ENCODE measurements at regions not wholly inside any gene's neighbourhood (a gene's known extent, or its start where the extent isn't known, plus 50 kb on each side); places are given as distances from the start of the nearest gene placed in this dataset.

GRCh38 chr12:84601483-84601882 is 311.1 kb downstream of the SLC6A15 start:
- DNase-seq (ENCODE audit: low read depth): no peak

DNA sequence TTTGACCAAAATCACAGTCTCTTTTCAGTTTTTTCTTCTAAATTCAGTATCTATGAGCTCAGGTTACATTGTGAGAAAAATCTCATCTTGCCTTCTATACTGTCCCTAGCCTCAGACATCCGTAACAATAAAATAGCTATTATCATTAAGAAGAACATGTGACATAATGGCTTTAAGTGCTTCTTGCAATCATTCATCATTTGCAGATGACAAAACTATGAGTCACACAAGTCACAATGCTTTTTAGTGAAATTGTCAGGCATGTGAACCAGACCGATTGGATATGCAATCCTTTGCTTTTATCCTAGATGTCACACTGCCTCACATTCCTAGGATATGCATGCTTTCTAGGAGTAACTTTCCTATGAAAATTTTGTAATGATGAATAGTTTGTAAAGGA is 313.1 kb downstream of the SLC6A15 start:
- DNase-seq (ENCODE audit: low read depth): peak; percentile 12

GRCh38 chr12:84596266-84596665 is 316.3 kb downstream of the SLC6A15 start:
- DNase-seq (ENCODE audit: low read depth): no peak

- DNase-seq (ENCODE audit: low read depth): no peak
These were observed 318.4 kb downstream of the SLC6A15 start for GRCh38 chr12:84594157-84594556.

DNA sequence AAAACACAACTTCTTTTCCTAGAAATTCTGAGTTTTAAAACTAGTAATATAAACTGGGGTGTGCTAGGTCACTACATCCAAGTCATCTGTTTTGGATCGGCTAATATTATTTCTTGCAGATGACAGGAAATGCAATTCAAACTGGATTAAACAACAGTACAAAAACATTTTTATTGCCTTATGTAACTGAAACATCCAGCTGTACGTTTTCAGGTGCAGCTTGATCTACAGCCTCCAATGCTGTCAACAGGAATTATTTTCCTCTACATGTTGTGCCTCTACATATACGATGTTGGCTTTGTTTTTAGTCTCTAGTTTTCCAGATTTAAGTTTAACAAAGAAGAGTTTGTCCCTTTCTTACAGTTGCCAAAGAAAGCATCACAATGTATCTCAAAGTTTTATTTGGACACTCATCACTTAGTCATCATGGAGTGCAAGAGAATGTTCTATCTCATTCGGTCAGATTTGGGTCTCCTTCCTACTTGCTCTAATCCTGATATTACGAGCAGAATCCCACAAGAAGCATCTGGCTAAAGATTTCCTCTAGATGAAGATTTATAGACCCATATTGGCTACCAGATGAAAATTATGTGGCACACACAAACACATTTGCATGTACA is 326.7 kb downstream of the SLC6A15 start:
- DNase-seq (ENCODE audit: low read depth): no peak

- DNase-seq (ENCODE audit: low read depth): no peak
These were observed 340.4 kb downstream of the SLC6A15 start for GRCh38 chr12:84572196-84572595.

- DNase-seq (ENCODE audit: low read depth): no peak
These were observed 350.3 kb downstream of the SLC6A15 start for GRCh38 chr12:84562331-84562730.

GRCh38 chr12:84561351-84561750 is 351.2 kb downstream of the SLC6A15 start:
- DNase-seq (ENCODE audit: low read depth): no peak

GRCh38 chr12:84554199-84554723 is 358.3 kb downstream of the SLC6A15 start:
- no peak for DNase-seq (ENCODE audit: low read depth)

DNA sequence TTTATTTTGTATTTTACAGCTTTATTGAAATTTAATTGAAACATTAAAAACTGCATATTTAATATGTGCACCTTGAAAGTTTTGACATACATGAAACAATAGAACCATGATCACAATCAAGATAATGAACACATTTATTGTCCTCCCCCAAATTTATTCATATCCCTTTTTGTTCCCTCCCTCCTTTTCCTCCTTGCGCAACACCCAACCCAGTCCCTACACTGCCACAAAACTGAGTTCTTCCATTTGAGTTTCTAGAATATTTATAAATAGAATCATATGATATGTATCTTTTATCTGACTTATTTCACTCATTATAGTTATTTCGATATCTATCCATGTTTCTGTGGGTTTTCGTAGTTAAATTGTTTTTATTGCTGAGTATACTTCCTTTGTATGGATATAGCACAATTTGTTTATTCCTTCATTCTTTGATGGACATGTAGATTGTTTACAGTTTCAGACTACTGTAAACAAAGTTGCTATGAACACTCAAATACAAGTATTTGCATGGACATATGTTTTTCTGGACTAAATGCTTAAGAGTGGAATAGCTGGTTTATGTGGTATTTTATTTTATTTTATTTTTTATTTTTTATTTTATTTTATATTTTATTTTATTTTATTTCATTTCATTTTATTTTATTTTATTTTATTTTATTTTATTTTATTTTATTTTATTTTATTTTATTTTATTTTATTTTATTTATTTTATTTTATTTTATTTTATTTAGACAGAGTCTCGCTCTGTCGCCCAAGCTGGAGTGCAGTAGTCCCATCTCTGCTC is 359.1 kb downstream of the SLC6A15 start:
- no peak for DNase-seq (ENCODE audit: low read depth)

DNA sequence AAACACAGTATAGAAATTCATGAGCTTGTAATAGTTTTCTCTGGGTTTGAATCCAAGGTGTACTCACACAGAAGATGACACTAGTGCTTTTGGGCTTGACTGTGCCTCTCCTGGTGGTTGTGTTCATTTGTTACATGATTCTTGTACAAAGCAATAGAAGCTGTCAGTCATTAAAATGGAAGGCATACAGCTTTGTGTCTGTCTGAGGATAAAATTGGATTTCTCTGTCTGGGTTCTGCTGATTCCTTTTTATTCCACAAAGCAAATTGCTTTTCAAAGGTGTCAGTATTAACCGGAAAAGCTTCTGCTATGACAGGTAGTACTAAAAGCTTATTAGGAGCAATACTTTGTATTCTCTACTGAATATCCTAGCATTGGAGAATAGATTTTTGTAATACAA is 361.2 kb downstream of the SLC6A15 start:
- no peak for DNase-seq (ENCODE audit: low read depth)

DNA sequence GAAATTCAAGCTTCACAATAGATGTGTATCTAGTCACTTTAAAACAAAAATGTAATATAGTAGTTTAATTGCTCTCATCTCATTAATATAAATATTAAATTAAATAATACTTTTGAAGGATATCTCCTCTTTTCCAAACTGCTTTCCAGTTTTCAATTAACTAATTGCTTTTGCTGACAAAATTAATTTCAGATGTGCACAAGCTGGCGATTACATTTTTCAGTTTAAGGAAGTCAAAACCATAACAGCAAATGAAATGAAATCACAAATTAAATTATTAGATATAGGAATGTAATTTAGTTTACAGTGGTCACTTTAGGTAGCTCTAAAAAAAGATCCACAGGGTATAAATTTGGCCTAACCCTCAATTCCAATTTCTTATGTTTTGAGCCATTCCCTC is 362.1 kb downstream of the SLC6A15 start:
- DNase-seq (ENCODE audit: low read depth): no peak

DNA sequence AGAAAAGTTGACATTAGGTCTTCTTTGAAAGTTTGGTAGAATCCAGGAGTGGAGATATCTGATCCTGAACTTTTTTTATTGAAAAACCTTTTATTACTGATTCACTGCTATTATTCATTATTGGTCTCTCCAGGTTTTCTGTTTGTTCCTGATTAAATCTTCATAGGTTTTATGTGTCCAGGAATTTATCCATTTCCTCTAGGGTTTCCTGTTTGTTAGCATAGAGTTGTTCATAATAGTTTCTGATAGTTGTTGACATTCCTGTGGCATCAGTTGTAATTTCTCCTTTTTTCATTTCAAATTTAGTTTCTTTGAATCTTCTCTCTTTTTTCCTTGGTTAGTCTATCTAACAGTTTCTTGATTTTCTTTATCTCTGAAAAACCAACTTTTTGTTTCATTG is 370.3 kb downstream of the SLC6A15 start:
- DNase-seq (ENCODE audit: low read depth): peak; percentile 10

- DNase-seq (ENCODE audit: low read depth): no peak
These were observed 374.9 kb downstream of the SLC6A15 start for GRCh38 chr12:84537666-84538065.

- DNase-seq (ENCODE audit: low read depth): no peak
These were observed 399.8 kb downstream of the SLC6A15 start for GRCh38 chr12:84512751-84513150.

DNA sequence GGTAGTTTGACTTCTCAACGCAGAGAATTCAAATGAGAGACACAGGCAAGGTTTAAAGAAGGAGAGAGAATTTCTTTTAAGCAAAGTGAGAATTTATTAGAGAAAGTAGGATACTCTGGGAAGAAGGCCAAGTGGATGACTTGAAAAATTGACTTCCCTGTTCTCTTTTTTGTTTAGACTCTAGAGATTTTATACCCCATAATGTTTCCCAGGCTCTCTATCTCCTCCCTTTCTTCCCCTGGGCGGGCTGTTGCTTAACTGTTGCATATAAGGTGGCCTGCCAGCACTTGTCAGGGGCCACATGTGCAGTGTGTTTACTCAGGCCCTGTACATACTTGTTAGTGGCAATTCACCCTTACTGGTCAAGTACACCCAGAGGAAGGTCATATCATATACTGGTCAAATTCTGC is 403.7 kb downstream of the SLC6A15 start:
- DNase-seq (ENCODE audit: low read depth): no peak

GRCh38 chr12:84507956-84508850 is 404.4 kb downstream of the SLC6A15 start:
- peak; percentile 55 for DNase-seq (ENCODE audit: low read depth)

GRCh38 chr12:84506282-84506681 is 406.3 kb downstream of the SLC6A15 start:
- DNase-seq (ENCODE audit: low read depth): no peak

DNA sequence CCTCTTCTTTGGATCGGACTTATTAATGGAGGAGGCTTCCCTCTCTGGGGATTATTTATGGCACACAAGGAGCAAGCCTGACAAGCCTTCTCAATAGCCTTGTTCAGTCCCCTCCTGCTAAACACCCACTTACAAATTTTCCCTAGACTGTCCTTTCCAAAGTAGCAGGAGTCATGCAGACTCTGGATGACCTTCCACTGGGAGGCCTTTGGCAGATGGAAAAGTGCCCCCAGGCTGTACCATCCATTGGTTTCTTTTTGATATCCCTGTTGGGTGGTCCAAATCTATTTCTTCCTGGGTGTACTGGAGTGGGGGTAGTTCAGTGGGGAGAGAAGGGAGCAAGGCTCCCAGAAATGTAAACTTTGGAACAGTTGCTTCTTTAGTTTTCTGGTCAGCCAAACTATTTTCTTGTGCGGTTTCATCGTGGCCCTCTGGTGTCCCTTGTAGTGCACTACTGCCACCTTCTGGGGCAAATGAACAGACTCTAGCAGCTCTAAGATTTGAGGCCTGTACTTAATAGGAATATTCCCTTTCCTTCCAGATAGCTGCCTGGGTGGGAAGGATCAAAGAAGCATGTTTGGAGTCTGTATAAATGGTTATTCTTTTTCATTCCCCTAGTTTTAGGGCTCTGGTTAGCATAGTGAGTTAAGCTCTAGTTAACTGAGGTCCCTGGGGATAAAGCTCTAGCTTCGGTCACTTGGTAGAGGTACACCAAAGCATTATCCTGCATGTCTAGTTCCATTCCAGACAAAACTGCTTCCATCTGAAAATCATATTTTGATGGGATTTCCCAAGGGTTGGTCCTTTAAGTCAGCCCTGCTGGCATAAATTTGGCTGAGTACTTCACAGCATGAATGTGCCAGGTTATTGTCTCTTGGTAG is 409.5 kb downstream of the SLC6A15 start:
- peak; percentile 26 for DNase-seq (ENCODE audit: low read depth)

- DNase-seq (ENCODE audit: low read depth): no peak
These were observed 410.3 kb downstream of the SLC6A15 start for GRCh38 chr12:84502180-84502860.

- DNase-seq (ENCODE audit: low read depth): no peak
These were observed 414.8 kb downstream of the SLC6A15 start for GRCh38 chr12:84497819-84498218.

All from GM04503 (cell line).